ENCODE measurements at regions not wholly inside any gene's neighbourhood (a gene's known extent, or its start where the extent isn't known, plus 50 kb on each side); places are given as distances from the start of the nearest gene placed in this dataset.

GRCh38 chr7:18347170-18347569 lies 148.4 kb upstream of the HDAC9 start:
- TF ChIP-seq, protein P1, sequence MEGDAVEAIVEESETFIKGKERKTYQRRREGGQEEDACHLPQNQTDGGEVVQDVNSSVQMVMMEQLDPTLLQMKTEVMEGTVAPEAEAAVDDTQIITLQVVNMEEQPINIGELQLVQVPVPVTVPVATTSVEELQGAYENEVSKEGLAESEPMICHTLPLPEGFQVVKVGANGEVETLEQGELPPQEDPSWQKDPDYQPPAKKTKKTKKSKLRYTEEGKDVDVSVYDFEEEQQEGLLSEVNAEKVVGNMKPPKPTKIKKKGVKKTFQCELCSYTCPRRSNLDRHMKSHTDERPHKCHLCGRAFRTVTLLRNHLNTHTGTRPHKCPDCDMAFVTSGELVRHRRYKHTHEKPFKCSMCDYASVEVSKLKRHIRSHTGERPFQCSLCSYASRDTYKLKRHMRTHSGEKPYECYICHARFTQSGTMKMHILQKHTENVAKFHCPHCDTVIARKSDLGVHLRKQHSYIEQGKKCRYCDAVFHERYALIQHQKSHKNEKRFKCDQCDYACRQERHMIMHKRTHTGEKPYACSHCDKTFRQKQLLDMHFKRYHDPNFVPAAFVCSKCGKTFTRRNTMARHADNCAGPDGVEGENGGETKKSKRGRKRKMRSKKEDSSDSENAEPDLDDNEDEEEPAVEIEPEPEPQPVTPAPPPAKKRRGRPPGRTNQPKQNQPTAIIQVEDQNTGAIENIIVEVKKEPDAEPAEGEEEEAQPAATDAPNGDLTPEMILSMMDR (IDR thresholded peaks at IDR 0.05): no peak
- TF ChIP-seq POLR2A (IDR thresholded peaks at IDR 0.05): no peak
